Left forelimb (tissue), 1 donor: ENCODE measurements at regions not wholly inside any gene's neighbourhood (a gene's known extent, or its start where the extent isn't known, plus 50 kb on each side); places are given as distances from the start of the nearest gene placed in this dataset.

ENCODE experiments used
- DNase-seq: peaks from one replicate; pipeline ENCODE4 v3.0.0-alpha.2; 2018; ENCODE audit warnings: low spot score

GRCh38 chr7:108973075-108973474 is 403.4 kb downstream of the DNAJB9 start:
- DNase-seq, result no peak

GRCh38 chr7:108974641-108975040 is 405.0 kb downstream of the DNAJB9 start:
- no peak for DNase-seq

GRCh38 chr7:108985037-108985436 is 415.4 kb downstream of the DNAJB9 start:
- DNase-seq, result no peak

- no peak for DNase-seq
Observed at GRCh38 chr7:108989319-108989718, 419.6 kb downstream of the DNAJB9 start.

GRCh38 chr7:108997480-108997879 is 427.8 kb downstream of the DNAJB9 start:
- no peak for DNase-seq

- no peak for DNase-seq
Observed at GRCh38 chr7:109003742-109004141, 434.1 kb downstream of the DNAJB9 start.

- no peak for DNase-seq
Observed at GRCh38 chr7:109009636-109010035, 440.0 kb downstream of the DNAJB9 start.

- DNase-seq, result no peak
Observed at GRCh38 chr7:109020251-109020650, 450.6 kb downstream of the DNAJB9 start.

- DNase-seq, result no peak
Observed at GRCh38 chr7:109021390-109021789, 451.7 kb downstream of the DNAJB9 start.

GRCh38 chr7:109029866-109030265 is 460.2 kb downstream of the DNAJB9 start:
- DNase-seq, result no peak

- no peak for DNase-seq
Observed at GRCh38 chr7:109044691-109045090, 475.0 kb downstream of the DNAJB9 start.

GRCh38 chr7:109049366-109049765 is 479.7 kb downstream of the DNAJB9 start:
- no peak for DNase-seq

- DNase-seq, result no peak
Observed at GRCh38 chr7:109059089-109059488, 489.4 kb downstream of the DNAJB9 start.

GRCh38 chr7:109062798-109063197 is 493.1 kb downstream of the DNAJB9 start:
- DNase-seq, result no peak

GRCh38 chr7:109073543-109073942 is 503.9 kb downstream of the DNAJB9 start:
- no peak for DNase-seq

GRCh38 chr7:109076396-109076972 is 506.8 kb downstream of the DNAJB9 start:
- DNase-seq, result no peak

GRCh38 chr7:109091042-109091441 is 521.4 kb downstream of the DNAJB9 start:
- DNase-seq, result no peak

GRCh38 chr7:109092268-109092667 is 522.6 kb downstream of the DNAJB9 start:
- DNase-seq, result no peak

- no peak for DNase-seq
Observed at GRCh38 chr7:109101332-109101731, 531.7 kb downstream of the DNAJB9 start.

- no peak for DNase-seq
Observed at GRCh38 chr7:109109558-109109957, 539.9 kb downstream of the DNAJB9 start.

GRCh38 chr7:109111086-109111485 is 541.4 kb downstream of the DNAJB9 start:
- DNase-seq, result no peak

GRCh38 chr7:109121599-109122300 is 552.1 kb downstream of the DNAJB9 start:
- no peak for DNase-seq

GRCh38 chr7:109125001-109125400 is 555.3 kb downstream of the DNAJB9 start:
- no peak for DNase-seq
